Psoas muscle (tissue), 7 donors: ENCODE measurements at regions not wholly inside any gene's neighbourhood (a gene's known extent, or its start where the extent isn't known, plus 50 kb on each side); places are given as distances from the start of the nearest gene placed in this dataset.
"Not testable (repeated sequence)": the region's sequence is repeated elsewhere in the genome, so short reads cannot be mapped to it uniquely, and the experiment has no call there.

Experiments used
- ATAC-seq, 4 donors: fragments of 200-7000 bp; cut with Tn5 transposase; one replicate each; pipeline ENCODE4 v1.9.1; 2020; ENCODE audit warnings: moderate library complexity in 3 of 4, mild to moderate bottlenecking in 2 of 4
- DNase-seq, 2 donors: peaks; one replicate each; pipeline ENCODE4 v3.0.0-alpha.2; 2020
- H3K27ac ChIP-seq: fragments of 200-600 bp; one replicate; pipeline ENCODE4 v1.8.0; 2022
- H3K27me3 ChIP-seq, 3 donors: fragments of 200-600 bp in 1 of 3; one replicate each; pipeline versions ENCODE4 v1.6.1 to v1.8.0; 2013 to 2022; ENCODE audit warnings: low read length in 2 of 3, mild to moderate bottlenecking in 2 of 3, moderate library complexity in 1 of 3; ENCODE audit not compliant: insufficient read depth in 3 of 3
- H3K36me3 ChIP-seq, 2 donors: fragments of 200-600 bp in 1 of 2; one replicate each; pipeline versions ENCODE4 v1.6.1 to v1.8.0; 2013 to 2022; ENCODE audit warnings: low read depth in 1 of 2, mild to moderate bottlenecking in 1 of 2, moderate library complexity in 1 of 2; ENCODE audit not compliant: insufficient read depth in 1 of 2
- H3K4me1 ChIP-seq: fragments of 200-600 bp; one replicate; pipeline ENCODE4 v1.8.0; 2022
- H3K4me3 ChIP-seq: fragments of 200-600 bp; one replicate; pipeline ENCODE4 v1.8.0; 2022; ENCODE audit warnings: mild to moderate bottlenecking
- H3K9me3 ChIP-seq: fragments of 200-600 bp; one replicate; pipeline ENCODE4 v1.8.0; 2022
- CTCF ChIP-seq: fragments of 200-600 bp; IDR thresholded peaks from one replicate; pipeline ENCODE4 v1.8.0; 2022; ENCODE audit warnings: antibody characterized with exemption
- WGBS, 3 donors: extraction: QIAGEN DNeasy Blood & Tissue Kit; methylation state at CpG; one replicate each; pipeline versions ENCODE4 v1.1.6 to v1.1.7; 2013; 5-methylcytosine and 5-hydroxymethylcytosine counted together
- intact Hi-C, 2 donors: fragments of 100-400 bp; cut with DNase I; formaldehyde crosslinking; loops; one replicate each; pipeline versions ENCODE4 v1.11.0 to v1.14.2; 2022
- donor health status: healthy with polysubstance abuse.
- donor health status: DM: no; HTN: no; CAD: no; lungs with moderate emphysema.
- donor health status: Bipolar disorder and iron deficiency.
- donor health status: healthy.
- donor health status: DM: yes; HTN: yes; CAD: no.
- donor health status: DM: no; HTN: no; CAD: no.
- donor health status: DM: yes; HTN: yes; CAD: no.

- ATAC-seq (no peak), DNase-seq (no peak)
- 20 to 24% (median 21%) methylated on average over 8 of the region's 8 CpGs for WGBS, 3 donors
- H3K36me3 ChIP-seq, result no peaks in the 10 kb centered on the region
- H3K9me3 ChIP-seq, result no peaks in the 10 kb centered on the region
- no peaks in the 10 kb centered on the region for H3K4me1 ChIP-seq
- intact Hi-C loops, result no loop called here
- no peak for TF ChIP-seq CTCF
- H3K27me3 ChIP-seq, result no peaks in the 10 kb centered on the region
- H3K27ac ChIP-seq, result no peak overlapping the region
- H3K4me3 ChIP-seq, result no peak overlapping the region
Measured at GRCh38 chr10:8174762-8175161, 120.3 kb downstream of the GATA3 start.

DNA sequence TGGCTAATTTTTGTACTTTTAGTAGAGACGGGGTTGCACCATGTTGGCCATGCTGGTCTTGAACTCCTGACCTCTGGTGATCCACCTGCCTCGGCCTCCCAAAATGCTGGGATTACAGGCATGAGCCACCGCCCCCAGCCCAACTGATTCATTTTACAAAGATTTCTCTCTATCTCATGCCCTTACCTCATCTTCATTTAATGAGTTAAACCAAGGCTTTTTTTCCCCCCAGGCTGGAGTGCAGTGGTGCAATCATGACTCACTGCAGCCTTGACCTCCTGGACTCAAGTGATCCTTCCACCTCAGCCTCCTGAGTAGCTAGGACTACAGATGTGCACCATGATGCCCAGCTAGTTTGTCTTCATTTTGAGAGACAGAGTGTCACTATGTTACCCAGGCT is 123.0 kb downstream of the GATA3 start:
- H3K36me3 ChIP-seq, H3K4me1 ChIP-seq, intact Hi-C loops, ATAC-seq, DNase-seq, H3K9me3 ChIP-seq, H3K27me3 ChIP-seq, H3K27ac ChIP-seq, H3K4me3 ChIP-seq: not testable (repeated sequence)
- WGBS, 3 donors, result 77 to 86% (median 84%) methylated on average over 3 of the region's 3 CpGs

- intact Hi-C loops, H3K4me1 ChIP-seq: not testable (repeated sequence)
- 73 to 77% (median 76%) methylated on average over 1 of the region's 1 CpG for WGBS, 3 donors
Measured at GRCh38 chr10:8179773-8180172, 125.3 kb downstream of the GATA3 start.

DNA sequence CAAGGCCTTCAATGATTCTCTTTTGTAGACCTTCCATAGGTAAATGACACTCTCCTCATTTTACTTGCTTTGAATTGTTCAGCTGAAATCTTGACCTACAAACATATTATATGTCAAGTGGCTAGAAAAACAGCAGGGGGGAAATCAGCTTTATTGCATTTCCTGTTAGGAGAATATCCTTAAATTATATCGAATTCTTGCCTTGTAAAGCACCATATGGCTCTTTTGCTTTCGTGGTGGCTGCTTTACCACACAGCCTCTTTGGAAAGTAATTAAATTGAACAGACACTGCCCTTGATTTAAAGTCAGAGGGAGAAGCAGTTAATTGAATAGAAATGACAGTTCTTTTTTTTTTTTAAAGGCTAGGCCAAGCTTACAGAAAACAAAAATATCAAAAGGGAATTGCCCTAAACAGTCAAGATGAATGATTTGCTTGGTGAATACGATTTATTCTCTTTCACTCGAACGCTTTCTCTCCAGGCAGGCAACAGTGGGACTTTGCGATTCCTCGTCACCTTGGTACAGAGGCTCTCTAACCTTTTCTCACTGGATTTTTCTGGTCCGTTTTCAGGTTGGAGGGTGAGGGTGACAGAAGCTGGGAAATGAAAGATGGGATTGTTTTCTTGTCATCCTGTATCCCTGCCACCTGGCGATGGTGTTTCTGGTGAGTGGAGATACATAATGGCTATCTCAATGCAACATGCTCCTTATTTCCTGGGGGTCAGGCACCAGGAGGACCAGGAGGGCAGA is 126.0 kb downstream of the GATA3 start:
- no peak for DNase-seq
- H3K36me3 ChIP-seq, result no peaks in the 10 kb centered on the region
- WGBS, 3 donors, result 59 to 62% (median 61%) methylated on average over 9 of the region's 9 CpGs

More at GRCh38 chr10:8179773-8180172, 125.3 kb downstream of the GATA3 start:
- not testable (repeated sequence) for DNase-seq, H3K4me3 ChIP-seq, H3K27ac ChIP-seq, ATAC-seq, H3K27me3 ChIP-seq, H3K36me3 ChIP-seq, H3K9me3 ChIP-seq

GRCh38 chr10:8181496-8182157 is 127.1 kb downstream of the GATA3 start:
- no peak for ATAC-seq
- WGBS, 3 donors, result 81 to 89% (median 88%) methylated on average over 11 of the region's 11 CpGs

More for the DNA sequence above, 126.0 kb downstream of the GATA3 start:
- Histone ChIP-seq H3K4me1 (no peaks in the 10 kb centered on the region), H3K27ac (no peak overlapping the region), H3K9me3 (no peaks in the 10 kb centered on the region), H3K27me3 (no peaks in the 10 kb centered on the region), H3K4me3 (no peak overlapping the region)
- intact Hi-C loops, result no loop called here
- no peak for TF ChIP-seq CTCF
- ATAC-seq, result no peak

More at GRCh38 chr10:8181496-8182157, 127.1 kb downstream of the GATA3 start:
- H3K9me3 ChIP-seq, result no peaks in the 10 kb centered on the region
- intact Hi-C loops, result no loop called here
- no peak overlapping the region for H3K27ac ChIP-seq
- no peak for TF ChIP-seq CTCF
- no peaks in the 10 kb centered on the region for H3K4me1 ChIP-seq
- H3K36me3 ChIP-seq, result no peaks in the 10 kb centered on the region
- H3K4me3 ChIP-seq, result no peak overlapping the region
- no peaks in the 10 kb centered on the region for H3K27me3 ChIP-seq
- no peak for DNase-seq
